ENCODE measurements at regions not wholly inside any gene's neighbourhood (a gene's known extent, or its start where the extent isn't known, plus 50 kb on each side); places are given as distances from the start of the nearest gene placed in this dataset.

DNA sequence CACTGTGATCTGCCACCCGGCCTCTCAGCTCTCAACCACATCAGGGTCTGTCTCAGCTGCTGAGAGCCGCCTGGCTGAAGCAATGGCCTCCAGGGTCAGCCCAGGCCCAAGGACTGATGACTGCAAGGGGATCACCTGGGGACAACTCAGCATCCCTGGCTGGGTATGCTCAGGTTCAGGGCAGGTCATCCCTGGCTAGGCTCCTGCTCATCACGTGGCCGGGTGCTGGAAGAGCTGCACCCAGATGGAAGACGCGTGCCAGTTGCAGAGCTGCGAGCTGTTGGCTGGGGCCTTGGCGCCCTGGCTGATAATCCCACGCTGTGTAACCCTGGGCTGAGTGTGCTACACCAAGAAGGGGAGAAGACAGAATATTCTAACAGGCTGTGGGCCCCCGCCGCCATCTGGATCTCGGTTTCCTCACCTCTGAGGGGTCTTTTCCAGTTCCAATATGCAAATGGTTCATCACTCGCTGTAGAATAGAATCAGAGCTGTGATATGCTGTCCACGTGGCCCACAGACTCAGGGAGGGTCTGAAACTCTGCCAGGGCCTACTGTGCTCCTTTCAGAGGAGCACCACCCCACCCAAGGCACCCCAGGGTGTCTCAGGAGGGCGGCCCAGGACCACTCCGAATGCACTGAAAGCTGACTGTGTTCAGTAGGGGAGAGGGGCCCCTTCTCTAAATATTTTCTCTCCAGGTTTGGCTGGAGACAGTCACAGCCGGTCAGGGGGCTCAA, 338.8 kb downstream of the BCOR start:
- Histone ChIP-seq H3K27ac (ENCODE audit: low read depth, low read length) (no peak overlapping the region), H3K4me2 (ENCODE audit: low read depth, low read length, poor library complexity, severe bottlenecking) (no peak overlapping the region), H3K9ac (ENCODE audit: low read length) (no peak overlapping the region), H3K27me3 (ENCODE audit: low read length) (no peaks in the 10 kb centered on the region), H3K79me2 (ENCODE audit: insufficient read depth, low read length) (no peaks in the 10 kb centered on the region), H2AFZ (ENCODE audit: low read depth, low read length, severe bottlenecking) (no peak overlapping the region), H3K4me3 (ENCODE audit: insufficient read depth, low read length, poor library complexity, severe bottlenecking) (no peak overlapping the region), H3K9me2 (replicated peaks; ENCODE audit: insufficient read depth, low read length) (no peaks in the 10 kb centered on the region), H3K36me3 (ENCODE audit: low read length) (no peaks in the 10 kb centered on the region), H3F3A (ENCODE audit: insufficient read depth) (no peaks in the 10 kb centered on the region), H3K9me3 (ENCODE audit: insufficient read depth, low read length) (no peaks in the 10 kb centered on the region), H4K20me1 (ENCODE audit: low read depth, low read length) (no peaks in the 10 kb centered on the region)
- TF ChIP-seq EZH2phosphoT487 (conservative IDR thresholded peaks at IDR 0.05; ENCODE audit: low read length), result no peak
- TF ChIP-seq, protein P1, sequence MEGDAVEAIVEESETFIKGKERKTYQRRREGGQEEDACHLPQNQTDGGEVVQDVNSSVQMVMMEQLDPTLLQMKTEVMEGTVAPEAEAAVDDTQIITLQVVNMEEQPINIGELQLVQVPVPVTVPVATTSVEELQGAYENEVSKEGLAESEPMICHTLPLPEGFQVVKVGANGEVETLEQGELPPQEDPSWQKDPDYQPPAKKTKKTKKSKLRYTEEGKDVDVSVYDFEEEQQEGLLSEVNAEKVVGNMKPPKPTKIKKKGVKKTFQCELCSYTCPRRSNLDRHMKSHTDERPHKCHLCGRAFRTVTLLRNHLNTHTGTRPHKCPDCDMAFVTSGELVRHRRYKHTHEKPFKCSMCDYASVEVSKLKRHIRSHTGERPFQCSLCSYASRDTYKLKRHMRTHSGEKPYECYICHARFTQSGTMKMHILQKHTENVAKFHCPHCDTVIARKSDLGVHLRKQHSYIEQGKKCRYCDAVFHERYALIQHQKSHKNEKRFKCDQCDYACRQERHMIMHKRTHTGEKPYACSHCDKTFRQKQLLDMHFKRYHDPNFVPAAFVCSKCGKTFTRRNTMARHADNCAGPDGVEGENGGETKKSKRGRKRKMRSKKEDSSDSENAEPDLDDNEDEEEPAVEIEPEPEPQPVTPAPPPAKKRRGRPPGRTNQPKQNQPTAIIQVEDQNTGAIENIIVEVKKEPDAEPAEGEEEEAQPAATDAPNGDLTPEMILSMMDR (IDR thresholded peaks at IDR 0.05; ENCODE audit: insufficient read depth, low read length, poor library complexity, severe bottlenecking), result no peak

DNA sequence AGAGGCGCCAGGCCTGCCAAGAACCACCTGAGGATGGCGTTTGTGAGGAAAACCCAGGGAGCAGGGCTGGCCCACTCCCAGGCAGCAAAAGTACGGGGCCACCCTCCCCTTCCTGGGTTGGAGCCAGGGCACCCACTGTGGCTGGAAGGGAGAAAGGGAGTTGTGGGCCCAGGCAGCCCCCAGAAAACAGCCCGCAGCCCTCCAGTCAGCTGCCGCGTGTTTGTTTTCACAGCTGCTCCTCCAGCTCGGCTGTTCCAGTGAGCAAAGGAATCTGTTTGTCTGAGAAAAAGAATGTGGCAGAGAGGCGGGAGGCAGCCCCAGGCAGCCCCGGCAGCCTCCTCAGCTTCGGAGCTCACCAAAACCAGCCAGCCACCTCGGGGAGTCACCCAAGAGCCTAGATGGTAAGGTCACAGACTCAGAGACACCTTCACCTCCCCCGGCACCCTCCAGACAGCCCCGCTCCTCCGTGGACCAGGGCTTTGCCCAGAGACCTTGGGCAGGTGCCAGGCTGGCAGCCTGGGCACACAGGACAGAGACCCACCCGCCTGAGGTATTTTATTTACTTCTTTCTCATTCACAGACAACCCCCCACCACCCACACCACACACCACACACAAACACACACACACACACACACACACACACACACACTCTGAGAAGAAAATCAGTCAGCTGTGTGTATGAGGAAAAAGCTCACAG, 338.1 kb downstream of the BCOR start:
- Histone ChIP-seq H3F3A (ENCODE audit: insufficient read depth) (no peaks in the 10 kb centered on the region), H2AFZ (ENCODE audit: low read depth, low read length, severe bottlenecking) (no peak overlapping the region), H3K79me2 (ENCODE audit: insufficient read depth, low read length) (no peaks in the 10 kb centered on the region), H3K36me3 (ENCODE audit: low read length) (no peaks in the 10 kb centered on the region), H3K9ac (ENCODE audit: low read length) (no peak overlapping the region), H3K4me2 (ENCODE audit: low read depth, low read length, poor library complexity, severe bottlenecking) (no peak overlapping the region), H3K27me3 (ENCODE audit: low read length) (no peaks in the 10 kb centered on the region), H3K9me2 (replicated peaks; ENCODE audit: insufficient read depth, low read length) (no peaks in the 10 kb centered on the region), H4K20me1 (ENCODE audit: low read depth, low read length) (no peaks in the 10 kb centered on the region), H3K27ac (ENCODE audit: low read depth, low read length) (no peak overlapping the region), H3K9me3 (ENCODE audit: insufficient read depth, low read length) (no peaks in the 10 kb centered on the region), H3K4me3 (ENCODE audit: insufficient read depth, low read length, poor library complexity, severe bottlenecking) (no peak overlapping the region)
- TF ChIP-seq EZH2phosphoT487 (conservative IDR thresholded peaks at IDR 0.05; ENCODE audit: low read length), result no peak
- TF ChIP-seq, protein P1 (IDR thresholded peaks at IDR 0.05; ENCODE audit: insufficient read depth, low read length, poor library complexity, severe bottlenecking), result no peak

DNA sequence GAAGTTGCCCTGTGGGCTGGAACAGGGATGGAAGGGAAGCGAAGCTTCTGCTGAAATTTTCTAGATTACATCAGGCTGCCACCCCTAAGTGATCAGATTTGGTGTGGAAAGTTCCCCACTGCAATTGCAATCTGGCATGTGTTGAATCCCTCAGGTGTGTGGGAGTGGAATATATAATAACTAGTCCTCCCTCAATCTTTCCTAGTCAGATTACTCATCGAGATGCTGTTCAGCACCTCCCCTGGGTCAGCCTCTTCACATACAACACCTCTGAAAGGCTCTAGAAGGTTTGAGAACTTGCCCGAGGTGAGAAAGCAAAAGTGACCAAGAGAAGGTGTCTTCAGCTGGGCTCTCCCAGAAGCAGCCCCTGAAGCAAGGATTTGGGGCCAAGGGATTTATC, 336.8 kb downstream of the BCOR start:
- Histone ChIP-seq H3K4me2 (ENCODE audit: low read depth, low read length, poor library complexity, severe bottlenecking) (no peak overlapping the region), H3K27me3 (ENCODE audit: low read length) (no peaks in the 10 kb centered on the region), H3K4me3 (ENCODE audit: insufficient read depth, low read length, poor library complexity, severe bottlenecking) (no peak overlapping the region), H4K20me1 (ENCODE audit: low read depth, low read length) (no peaks in the 10 kb centered on the region), H2AFZ (ENCODE audit: low read depth, low read length, severe bottlenecking) (no peak overlapping the region), H3K9me3 (ENCODE audit: insufficient read depth, low read length) (no peaks in the 10 kb centered on the region), H3K9me2 (replicated peaks; ENCODE audit: insufficient read depth, low read length) (no peaks in the 10 kb centered on the region), H3K27ac (ENCODE audit: low read depth, low read length) (no peak overlapping the region), H3K79me2 (ENCODE audit: insufficient read depth, low read length) (no peaks in the 10 kb centered on the region), H3F3A (ENCODE audit: insufficient read depth) (no peaks in the 10 kb centered on the region), H3K36me3 (ENCODE audit: low read length) (no peaks in the 10 kb centered on the region), H3K9ac (ENCODE audit: low read length) (no peak overlapping the region)
- TF ChIP-seq, protein P1 (IDR thresholded peaks at IDR 0.05; ENCODE audit: insufficient read depth, low read length, poor library complexity, severe bottlenecking), result no peak
- no peak for TF ChIP-seq EZH2phosphoT487 (conservative IDR thresholded peaks at IDR 0.05; ENCODE audit: low read length)
